ENCODE measurements at regions not wholly inside any gene's neighbourhood (a gene's known extent, or its start where the extent isn't known, plus 50 kb on each side); places are given as distances from the start of the nearest gene placed in this dataset.

DNA sequence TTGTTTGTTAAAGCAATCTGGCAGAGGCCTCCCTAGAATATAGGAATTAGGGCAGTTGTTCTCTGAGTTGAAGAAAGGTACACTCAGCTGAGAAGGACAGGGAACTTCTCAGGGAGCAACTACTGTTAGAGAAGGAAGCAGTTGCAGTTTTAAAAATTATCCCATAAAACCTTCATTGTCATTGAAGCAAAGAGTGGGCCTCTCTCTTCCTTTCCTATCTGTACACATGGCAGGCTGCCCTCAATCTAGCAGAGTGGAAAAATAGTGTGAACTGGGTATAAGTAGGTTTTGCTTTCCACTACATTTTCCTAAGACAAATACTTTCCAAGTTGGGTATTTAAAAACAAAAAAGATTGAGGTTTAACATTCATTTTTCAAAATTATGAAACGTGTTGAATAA is 236.7 kb upstream of the KLF14 start:
- DNase-seq = no peak

- no peak for DNase-seq
Observed at GRCh38 chr7:130971297-130971696, 237.3 kb upstream of the KLF14 start.

DNA sequence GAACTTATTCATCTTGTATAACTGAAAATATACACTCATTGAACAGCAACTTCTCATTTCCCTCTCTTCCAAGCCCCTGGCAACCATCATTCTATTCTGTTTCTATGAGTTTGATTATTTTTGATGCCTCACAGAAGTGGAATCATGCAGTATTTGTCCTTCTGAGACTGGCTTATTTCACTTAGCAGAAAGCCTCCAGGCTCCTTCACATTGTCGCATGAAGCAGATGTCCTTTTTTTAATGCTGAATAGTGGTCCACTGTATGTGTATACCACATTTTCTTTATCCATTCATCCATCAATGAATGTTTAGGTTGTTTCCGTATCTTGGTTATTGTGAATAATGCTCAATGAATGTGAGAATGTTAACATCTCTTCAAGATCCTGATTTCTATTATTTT is 238.2 kb upstream of the KLF14 start:
- no peak for DNase-seq

DNA sequence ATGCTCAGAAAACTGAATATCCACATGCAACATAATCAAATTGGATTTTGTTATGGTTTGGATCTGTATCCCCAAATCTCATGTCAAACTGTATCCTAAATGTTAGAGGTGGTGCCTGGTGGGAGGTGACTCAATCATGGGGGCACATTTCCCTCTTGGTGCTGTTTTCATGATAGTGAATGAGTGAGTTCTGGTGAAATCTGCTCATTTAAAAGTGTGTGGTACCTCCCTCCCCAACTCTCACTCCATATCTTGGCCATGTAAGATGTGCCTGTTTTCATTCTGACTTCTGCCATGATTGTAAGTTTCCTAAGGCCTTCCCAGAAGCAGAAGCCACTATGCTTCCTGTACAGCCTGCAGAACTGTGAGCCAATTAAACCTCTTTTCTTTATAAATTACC is 239.6 kb upstream of the KLF14 start:
- no peak for DNase-seq

DNA sequence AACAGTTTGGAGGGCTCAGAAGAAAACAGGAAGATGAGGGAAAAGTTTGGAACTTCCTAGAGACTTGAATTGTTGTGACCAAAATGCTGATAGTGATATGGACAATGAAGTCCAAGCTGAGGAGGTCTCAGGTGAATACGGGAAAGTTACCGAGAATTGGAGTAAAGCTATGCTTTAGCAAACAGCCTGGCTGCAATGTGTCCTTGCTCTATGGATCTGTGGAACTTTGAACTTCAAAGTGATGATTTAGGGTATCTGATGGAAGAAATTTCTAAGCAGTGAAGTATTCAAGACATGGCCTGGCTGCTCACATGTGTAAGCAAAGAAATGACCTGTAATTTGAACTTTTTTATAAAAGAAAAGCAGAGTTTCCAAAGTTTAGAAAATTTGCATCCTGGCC is 240.2 kb upstream of the KLF14 start:
- no peak for DNase-seq

GRCh38 chr7:130974794-130975193 is 240.8 kb upstream of the KLF14 start:
- no peak for DNase-seq

DNA sequence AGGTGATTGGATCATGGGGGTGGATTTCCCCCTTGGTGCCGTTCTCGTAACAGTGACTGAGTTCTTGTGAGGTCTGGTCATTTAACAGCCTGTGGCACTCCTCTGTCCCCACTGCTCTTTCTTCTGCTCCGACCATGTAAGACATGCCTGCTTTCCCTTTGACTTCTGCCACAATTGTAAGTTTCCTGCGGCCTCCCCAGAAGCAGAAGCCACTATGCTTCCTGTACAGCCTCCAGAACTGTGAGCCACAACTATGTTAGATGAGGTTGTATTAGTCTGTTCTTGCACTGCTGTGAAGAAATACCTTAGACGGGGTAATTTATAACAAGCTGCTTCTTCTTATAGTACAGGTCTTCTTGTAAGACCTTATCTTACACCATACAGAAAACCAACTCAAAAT is 241.7 kb upstream of the KLF14 start:
- DNase-seq = no peak

GRCh38 chr7:130982160-130982638 is 248.2 kb upstream of the KLF14 start:
- DNase-seq = no peak

- no peak for DNase-seq
Observed at GRCh38 chr7:130982651-130983050, 248.6 kb upstream of the KLF14 start.

DNA sequence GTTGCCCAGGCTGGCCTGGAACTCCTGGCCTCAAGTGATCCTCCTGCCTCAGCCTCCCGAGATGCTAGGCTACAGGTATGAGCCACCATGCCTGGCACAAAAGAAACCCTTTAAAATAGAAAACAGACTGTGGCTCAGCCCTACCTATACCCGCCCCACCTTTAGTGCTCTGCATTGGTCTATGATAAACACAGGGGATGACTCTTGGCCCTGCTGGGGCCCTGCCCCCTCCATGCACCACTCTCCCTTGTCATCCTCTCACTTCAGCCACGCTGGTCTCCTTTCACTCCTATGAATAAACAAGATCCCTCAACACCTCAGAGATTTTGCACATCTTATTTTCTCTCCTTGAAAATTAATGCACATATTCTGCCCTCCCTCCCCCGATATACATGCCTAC is 251.4 kb upstream of the KLF14 start:
- DNase-seq = no peak

DNA sequence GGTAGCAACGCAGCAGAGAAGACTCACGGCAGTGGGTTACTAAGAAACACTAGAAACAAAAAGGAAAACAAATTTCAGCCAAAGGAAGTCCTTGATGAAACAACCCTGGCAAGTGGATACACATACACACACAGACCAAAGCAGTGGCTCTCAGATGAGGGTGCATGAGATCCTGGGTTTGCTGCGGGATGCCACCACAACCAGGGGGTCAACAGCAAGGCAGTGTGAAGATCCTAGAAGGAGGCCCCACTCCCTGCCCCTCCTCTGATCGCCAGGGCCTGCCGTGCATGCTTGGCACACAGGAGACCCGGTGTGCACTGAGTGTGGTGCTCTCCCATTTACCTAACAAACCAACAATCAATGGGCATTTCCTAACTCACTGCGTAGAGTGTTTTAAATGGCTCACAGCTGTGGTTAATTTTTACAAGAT is 252.3 kb upstream of the KLF14 start:
- DNase-seq = no peak

DNA sequence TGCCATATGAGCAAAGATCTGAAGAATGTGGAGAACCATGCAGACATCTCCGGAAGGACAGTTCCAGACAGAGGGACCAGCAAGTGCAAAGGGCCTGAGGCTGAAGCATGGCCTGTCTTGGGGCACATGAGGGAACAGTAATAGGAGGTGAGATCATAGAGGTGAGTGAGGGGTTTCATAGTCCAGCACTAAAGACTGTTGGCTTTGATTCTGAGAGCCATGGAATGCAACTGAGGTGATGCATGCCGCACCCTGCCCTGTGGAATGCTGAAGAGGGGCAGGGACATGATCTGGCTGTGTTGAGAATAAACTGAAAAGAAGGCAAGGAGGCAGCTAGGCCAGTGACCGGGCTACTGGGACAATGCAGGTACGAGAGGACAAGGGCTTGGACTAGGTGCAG is 253.1 kb upstream of the KLF14 start:
- DNase-seq = no peak

DNA sequence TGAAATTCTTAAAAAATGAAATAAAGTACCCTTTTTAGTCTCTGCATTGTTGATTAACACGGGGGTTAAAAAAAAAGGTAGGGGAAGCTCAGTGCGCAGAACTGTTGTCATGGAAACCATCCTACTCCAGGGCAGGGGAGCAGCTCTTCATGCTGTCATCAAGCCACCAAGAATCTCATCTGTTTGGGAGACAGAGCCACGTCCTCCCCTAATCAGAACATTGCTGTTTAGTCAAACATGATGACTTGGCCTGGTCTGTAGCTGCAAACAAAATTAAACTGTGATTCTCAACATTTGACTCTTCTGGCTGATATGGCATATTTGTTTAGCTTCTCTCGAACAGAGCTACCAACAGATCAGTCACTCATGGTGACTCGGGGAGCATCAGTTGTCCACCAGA is 254.4 kb upstream of the KLF14 start:
- DNase-seq = no peak

GRCh38 chr7:130989101-130989795 is 255.2 kb upstream of the KLF14 start:
- DNase-seq = no peak

GRCh38 chr7:130990178-130990832 is 256.3 kb upstream of the KLF14 start:
- DNase-seq = no peak

GRCh38 chr7:130993671-130994365 is 259.8 kb upstream of the KLF14 start:
- DNase-seq = no peak

- no peak for DNase-seq
Observed at GRCh38 chr7:130994378-130995115, 260.5 kb upstream of the KLF14 start.

GRCh38 chr7:130995252-130996081 is 261.5 kb upstream of the KLF14 start:
- DNase-seq = no peak

- no peak for DNase-seq
Observed at GRCh38 chr7:130996205-130996832, 262.3 kb upstream of the KLF14 start.

DNA sequence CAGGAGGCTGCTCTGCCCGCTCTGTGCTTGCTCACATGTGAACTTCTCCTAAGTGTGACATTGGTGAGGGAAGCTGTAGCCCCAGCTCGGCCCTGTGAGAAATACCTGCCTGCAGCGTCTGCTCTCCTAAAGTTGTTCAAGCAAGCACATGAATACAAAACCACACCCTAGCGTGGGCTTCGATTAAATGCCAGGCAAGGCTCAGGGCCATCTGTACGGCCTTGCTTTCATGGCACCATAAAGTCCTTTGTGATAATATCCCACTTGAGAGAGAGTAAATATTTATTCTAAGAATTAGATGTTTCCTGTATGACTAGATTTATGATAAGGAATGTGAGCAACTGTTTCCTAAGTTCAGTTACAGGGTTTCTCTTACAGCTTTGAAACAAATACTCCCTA is 262.8 kb upstream of the KLF14 start:
- DNase-seq = no peak

DNA sequence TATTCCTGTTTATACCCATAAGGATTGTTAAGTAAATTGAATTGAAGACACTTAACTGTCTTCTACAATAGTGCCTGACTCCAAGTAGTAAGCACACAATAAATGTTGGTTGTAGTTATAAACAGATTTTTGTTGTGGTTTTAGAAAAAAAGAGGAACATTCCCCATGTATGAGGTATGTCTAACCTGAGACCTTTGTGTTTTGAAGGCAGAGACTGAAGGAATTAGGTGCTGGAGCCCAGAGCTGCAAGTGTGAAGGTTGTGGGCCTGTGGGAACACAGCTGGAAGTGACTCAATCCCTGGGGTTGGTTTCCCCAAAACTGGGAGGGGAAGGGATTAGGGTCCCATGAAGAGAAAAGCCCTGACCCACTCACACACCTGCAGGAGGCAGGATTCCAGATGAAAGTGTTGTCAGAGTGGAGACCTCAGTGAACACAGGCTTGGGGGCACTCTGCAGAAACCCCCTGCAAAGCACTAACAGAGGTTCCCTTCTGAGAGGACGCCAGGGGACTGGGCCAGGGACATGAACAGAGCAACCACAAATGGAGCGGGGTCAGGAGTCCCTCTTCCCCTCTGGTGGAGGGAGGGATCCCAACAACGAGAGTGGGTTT is 265.1 kb upstream of the KLF14 start:
- no peak for DNase-seq

- no peak for DNase-seq
Observed at GRCh38 chr7:130999926-131000325, 265.9 kb upstream of the KLF14 start.

Data from activated gamma-delta T cell treated with Interleukin-2 at 50 U/mL for 16 hours (primary cell).